ENCODE measurements at regions not wholly inside any gene's neighbourhood (a gene's known extent, or its start where the extent isn't known, plus 50 kb on each side); places are given as distances from the start of the nearest gene placed in this dataset.

GRCh38 chr2:156147594-156148330 lies 184.8 kb downstream of the NR4A2 start:
- TF ChIP-seq CTCF (IDR thresholded peaks at IDR 0.05), result no peak
- no peak for TF ChIP-seq POLR2A (IDR thresholded peaks at IDR 0.05)
